ENCODE measurements at regions not wholly inside any gene's neighbourhood (a gene's known extent, or its start where the extent isn't known, plus 50 kb on each side); places are given as distances from the start of the nearest gene placed in this dataset.

- Histone ChIP-seq H3K9me3 (replicated peaks; ENCODE audit: control insufficient read depth, insufficient read depth, low read length) (no peaks in the 10 kb centered on the region), H3K27me3 (ENCODE audit: control insufficient read depth in 2 of 2, insufficient read depth in 2 of 2, low read length in 2 of 2) (no peaks in the 10 kb centered on the region), H3K9ac (replicated peaks; ENCODE audit: extremely low read depth, insufficient read depth, low read length) (no peak overlapping the region), H3K27ac (ENCODE audit: insufficient read depth, low read depth, low read length) (no peak overlapping the region), H3K79me2 (ENCODE audit: control insufficient read depth, insufficient read depth, low read length) (no peaks in the 10 kb centered on the region), H3K4me1 (ENCODE audit: control insufficient read depth, extremely low read depth, insufficient read depth, low read length) (no peaks in the 10 kb centered on the region), H3K9me1 (replicated peaks; ENCODE audit: control insufficient read depth, extremely low read depth, insufficient read depth, low read length) (no peaks in the 10 kb centered on the region), H3K4me3 (replicated peaks in 1 of 3; ENCODE audit: insufficient read depth in 1 of 3, low read depth in 1 of 3, low read length in 3 of 3) (no peak overlapping the region), H2AFZ (ENCODE audit: low read depth, low read length) (no peak overlapping the region), H3K4me2 (ENCODE audit: insufficient read depth, low read length) (no peak overlapping the region), H3K36me3 (ENCODE audit: control insufficient read depth in 2 of 2, extremely low read depth in 1 of 2, insufficient read depth in 2 of 2, low read length in 2 of 2) (no peaks in the 10 kb centered on the region), H4K20me1 (replicated peaks; ENCODE audit: control insufficient read depth, extremely low read depth, insufficient read depth, low read length) (no peaks in the 10 kb centered on the region)
- BruUV-seq (replicated peaks), result no TSS peak
- ChIA-PET CTCF (interaction anchor here (0.5 to 1.0 kb wide), 3 partner anchors 16 to 21 kb away, joined by 3 to 4 read pairs (median 3); no protein-coding TSS in a partner anchor), POLR2A (no interaction called here)
- intact Hi-C loops (cut with micrococcal nuclease), result no loop called here
- dilution Hi-C loops (cut with MboI; ENCODE audit: extremely low pct_ligation_motif_present, low sequenced_read_pairs), result no loop called here
- FAIRE-seq (no peak), DNase-seq (ENCODE audit: low read depth, low spot score) (no peak)
- TF ChIP-seq GATA2 (IDR thresholded peaks at IDR 0.05; ENCODE audit: insufficient read depth, insufficient read length, low read depth, low read length) (no peak), FOS (IDR thresholded peaks at IDR 0.05; ENCODE audit: borderline replicate concordance, insufficient read depth, low read length) (no peak), MYC (IDR thresholded peaks at IDR 0.05; ENCODE audit: low read depth, low read length) (no peak), POLR2AphosphoS5 (IDR thresholded peaks at IDR 0.05; ENCODE audit: insufficient read depth, low read depth, low read length) (no peak), JUN (IDR thresholded peaks at IDR 0.05; ENCODE audit: borderline replicate concordance, insufficient read depth, insufficient read length, low read depth) (no peak)
These were observed 166.4 kb downstream of the COPRS start for GRCh38 chr17:31692632-31693031.

DNA sequence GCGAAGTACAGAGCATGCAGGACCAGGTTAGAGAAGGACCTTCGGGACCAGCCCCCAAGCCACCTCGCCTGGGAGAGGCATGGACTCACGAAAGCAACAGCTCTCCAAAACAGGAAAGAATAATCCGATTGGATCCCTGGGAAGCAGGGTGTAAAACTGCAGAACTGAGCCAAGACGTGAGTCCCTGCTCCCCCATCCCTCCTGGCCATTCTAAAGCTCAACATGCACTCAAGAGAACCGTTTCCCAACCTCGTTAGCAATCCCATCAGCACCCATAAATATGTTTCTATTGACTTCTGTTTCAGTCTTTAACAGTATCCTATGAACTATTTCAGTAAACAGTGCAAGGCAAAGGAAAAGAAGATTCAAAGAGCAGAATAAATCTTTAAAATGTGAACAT lies 167.0 kb downstream of the COPRS start:
- no peak overlapping the region for H3K4me2 ChIP-seq (ENCODE audit: insufficient read depth, low read length)
- no peak overlapping the region for H3K4me3 ChIP-seq (replicated peaks in 1 of 3; ENCODE audit: insufficient read depth in 1 of 3, low read depth in 1 of 3, low read length in 3 of 3)
- CTCF ChIA-PET, result interaction anchor here (1.0 to 1.2 kb wide), 3 partner anchors 10 to 22 kb away, joined by 3 to 4 read pairs (median 3); no protein-coding TSS in a partner anchor
- no peak overlapping the region for H3K9ac ChIP-seq (replicated peaks; ENCODE audit: extremely low read depth, insufficient read depth, low read length)
- TF ChIP-seq JUN (IDR thresholded peaks at IDR 0.05; ENCODE audit: borderline replicate concordance, insufficient read depth, insufficient read length, low read depth), result no peak
- TF ChIP-seq POLR2AphosphoS5 (IDR thresholded peaks at IDR 0.05; ENCODE audit: insufficient read depth, low read depth, low read length), result no peak
- TF ChIP-seq GATA2 (IDR thresholded peaks at IDR 0.05; ENCODE audit: insufficient read depth, insufficient read length, low read depth, low read length), result no peak
- TF ChIP-seq, protein P1, sequence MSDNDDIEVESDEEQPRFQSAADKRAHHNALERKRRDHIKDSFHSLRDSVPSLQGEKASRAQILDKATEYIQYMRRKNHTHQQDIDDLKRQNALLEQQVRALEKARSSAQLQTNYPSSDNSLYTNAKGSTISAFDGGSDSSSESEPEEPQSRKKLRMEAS (IDR thresholded peaks at IDR 0.05; ENCODE audit: insufficient read depth, insufficient read length), result no peak
- no peak for TF ChIP-seq EZH2 (IDR thresholded peaks at IDR 0.05; ENCODE audit: borderline replicate concordance, low read depth, low read length, severe bottlenecking)
- no peaks in the 10 kb centered on the region for H4K20me1 ChIP-seq (replicated peaks; ENCODE audit: control insufficient read depth, extremely low read depth, insufficient read depth, low read length)
- intact Hi-C loops (cut with micrococcal nuclease), result no loop called here
- H3K9me3 ChIP-seq (replicated peaks; ENCODE audit: control insufficient read depth, insufficient read depth, low read length), result no peaks in the 10 kb centered on the region
- no peak overlapping the region for H2AFZ ChIP-seq (ENCODE audit: low read depth, low read length)
- DNase-seq (ENCODE audit: low read depth, low spot score) (no peak), FAIRE-seq (no peak)
- H3K9me1 ChIP-seq (replicated peaks; ENCODE audit: control insufficient read depth, extremely low read depth, insufficient read depth, low read length), result no peaks in the 10 kb centered on the region
- no peaks in the 10 kb centered on the region for H3K79me2 ChIP-seq (ENCODE audit: control insufficient read depth, insufficient read depth, low read length)
- H3K4me1 ChIP-seq (ENCODE audit: control insufficient read depth, extremely low read depth, insufficient read depth, low read length), result no peaks in the 10 kb centered on the region
- no TSS peak for BruUV-seq (replicated peaks)
- H3K36me3 ChIP-seq (ENCODE audit: control insufficient read depth in 2 of 2, extremely low read depth in 1 of 2, insufficient read depth in 2 of 2, low read length in 2 of 2), result no peaks in the 10 kb centered on the region
- dilution Hi-C loops (cut with MboI; ENCODE audit: extremely low pct_ligation_motif_present, low sequenced_read_pairs), result no loop called here
- POLR2A ChIA-PET, result no interaction called here
- H3K27me3 ChIP-seq (ENCODE audit: control insufficient read depth in 2 of 2, insufficient read depth in 2 of 2, low read length in 2 of 2), result no peaks in the 10 kb centered on the region
- H3K27ac ChIP-seq (ENCODE audit: insufficient read depth, low read depth, low read length), result no peak overlapping the region
